ENCODE measurements at regions not wholly inside any gene's neighbourhood (a gene's known extent, or its start where the extent isn't known, plus 50 kb on each side); places are given as distances from the start of the nearest gene placed in this dataset.

DNA sequence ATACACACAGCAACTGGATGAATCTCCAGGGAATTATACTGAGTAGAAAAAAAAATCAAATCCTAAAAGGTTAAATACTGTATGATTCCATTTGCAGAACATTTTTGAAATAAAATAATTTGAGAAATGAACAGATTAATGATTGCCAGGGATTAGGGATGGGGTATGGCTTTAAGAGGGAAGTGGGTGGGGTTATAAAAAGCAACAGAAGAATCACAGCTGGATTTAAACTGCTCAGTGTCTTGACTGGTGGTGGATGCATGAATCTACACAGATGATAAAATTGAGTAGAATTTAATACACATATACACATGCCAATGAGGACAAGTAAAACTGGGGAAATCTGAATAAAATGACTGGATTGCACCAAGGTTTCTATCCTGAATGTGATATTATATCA lies 79.7 kb upstream of the GOLGA8B start (continued):
- TF ChIP-seq, protein P1, sequence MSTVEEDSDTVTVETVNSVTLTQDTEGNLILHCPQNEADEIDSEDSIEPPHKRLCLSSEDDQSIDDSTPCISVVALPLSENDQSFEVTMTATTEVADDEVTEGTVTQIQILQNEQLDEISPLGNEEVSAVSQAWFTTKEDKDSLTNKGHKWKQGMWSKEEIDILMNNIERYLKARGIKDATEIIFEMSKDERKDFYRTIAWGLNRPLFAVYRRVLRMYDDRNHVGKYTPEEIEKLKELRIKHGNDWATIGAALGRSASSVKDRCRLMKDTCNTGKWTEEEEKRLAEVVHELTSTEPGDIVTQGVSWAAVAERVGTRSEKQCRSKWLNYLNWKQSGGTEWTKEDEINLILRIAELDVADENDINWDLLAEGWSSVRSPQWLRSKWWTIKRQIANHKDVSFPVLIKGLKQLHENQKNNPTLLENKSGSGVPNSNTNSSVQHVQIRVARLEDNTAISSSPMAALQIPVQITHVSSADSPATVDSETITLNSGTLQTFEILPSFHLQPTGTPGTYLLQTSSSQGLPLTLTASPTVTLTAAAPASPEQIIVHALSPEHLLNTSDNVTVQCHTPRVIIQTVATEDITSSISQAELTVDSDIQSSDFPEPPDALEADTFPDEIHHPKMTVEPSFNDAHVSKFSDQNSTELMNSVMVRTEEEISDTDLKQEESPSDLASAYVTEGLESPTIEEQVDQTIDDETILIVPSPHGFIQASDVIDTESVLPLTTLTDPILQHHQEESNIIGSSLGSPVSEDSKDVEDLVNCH (CRISPR knock-in tag; IDR thresholded peaks at IDR 0.05): no peak
- TF ChIP-seq ZBTB3 (CRISPR knock-in tag; IDR thresholded peaks at IDR 0.05; ENCODE audit: borderline replicate concordance, low read depth) (no peak), ZNF335 (CRISPR knock-in tag; IDR thresholded peaks at IDR 0.05) (no peak), RXRB (CRISPR knock-in tag; IDR thresholded peaks at IDR 0.05; ENCODE audit: borderline replicate concordance) (no peak), ZNF484 (CRISPR knock-in tag; IDR thresholded peaks at IDR 0.05; ENCODE audit: borderline replicate concordance, low read depth) (no peak)

DNA sequence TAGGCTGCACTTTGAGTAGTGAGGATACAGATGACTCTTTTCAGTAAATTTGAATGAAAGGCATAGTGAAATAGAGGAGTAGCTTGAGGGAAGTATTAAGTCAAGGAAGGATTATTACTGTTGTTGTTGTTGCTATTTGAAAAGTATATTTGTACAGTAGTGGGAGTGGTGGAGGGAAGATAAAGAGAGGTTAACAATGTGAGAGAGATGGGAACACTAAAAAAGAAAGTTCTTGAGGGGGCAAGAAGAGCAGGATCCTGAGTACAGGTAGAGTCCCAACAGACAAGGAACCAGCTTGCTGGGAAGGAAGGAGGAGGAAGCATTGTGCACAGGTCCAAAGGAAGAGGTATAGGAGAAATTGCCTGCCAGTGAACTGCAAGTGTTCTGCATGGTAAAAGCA lies 75.6 kb upstream of the GOLGA8B start:
- DNase-seq (ENCODE audit: low spot score): no peak
- BruUV-seq (replicated peaks): no TSS peak
- ChIA-PET POLR2A (no interaction called here), CTCF (ENCODE audit: low intra/inter-chr PET ratio, low total read pairs) (no interaction called here)
- in situ Hi-C loops (cut with HindIII; ENCODE audit: extremely low pct_ligation_motif_present, low pct_unique_long_range_greater_than_20kb) (no loop called here), intact Hi-C loops (cut with micrococcal nuclease; ENCODE audit: unreplicated experiment) (no loop called here)
- Histone ChIP-seq H3K4me1 (ENCODE audit: insufficient read depth, low read length) (no peaks in the 10 kb centered on the region), H3K27ac (ENCODE audit: extremely low read length, insufficient read depth, low read length) (no peak overlapping the region), H3K9me3 (ENCODE audit: low read length) (no peaks in the 10 kb centered on the region), H3K36me3 (replicated peaks in 1 of 2; ENCODE audit: control insufficient read depth in 1 of 2, insufficient read depth in 2 of 2, low read length in 2 of 2) (no peaks in the 10 kb centered on the region), H3K79me2 (ENCODE audit: insufficient read depth, low read length) (no peaks in the 10 kb centered on the region), H3K4me3 (replicated peaks in 1 of 3; ENCODE audit: insufficient read depth in 1 of 3, low read depth in 2 of 3, low read length in 3 of 3) (no peak overlapping the region), H4K20me1 (ENCODE audit: insufficient read depth, low read length) (no peaks in the 10 kb centered on the region), H3K4me2 (ENCODE audit: low read depth, low read length) (no peak overlapping the region), H3K27me3 (ENCODE audit: control insufficient read depth in 1 of 2, insufficient read depth in 2 of 2, low read length in 2 of 2) (no peaks in the 10 kb centered on the region; a peak in 1 of 5 replicates), H2AFZ (ENCODE audit: low read length) (no peak overlapping the region), H3K9ac (ENCODE audit: insufficient read depth, low read depth, low read length) (no peak overlapping the region)
- TF ChIP-seq ZNF563 (CRISPR knock-in tag; IDR thresholded peaks at IDR 0.05) (no peak), ZNF34 (CRISPR knock-in tag; IDR thresholded peaks at IDR 0.05; ENCODE audit: borderline replicate concordance) (no peak), MXD4 (CRISPR knock-in tag; IDR thresholded peaks at IDR 0.05) (no peak), NFKB2 (CRISPR knock-in tag; IDR thresholded peaks at IDR 0.05; ENCODE audit: borderline replicate concordance) (no peak), POGZ (CRISPR knock-in tag; IDR thresholded peaks at IDR 0.05) (no peak), SUZ12 (IDR thresholded peaks at IDR 0.05; ENCODE audit: low read depth, low read length) (no peak), SETDB1 (CRISPR knock-in tag; IDR thresholded peaks at IDR 0.05; ENCODE audit: borderline replicate concordance) (no peak)
- TF ChIP-seq, protein P2, sequence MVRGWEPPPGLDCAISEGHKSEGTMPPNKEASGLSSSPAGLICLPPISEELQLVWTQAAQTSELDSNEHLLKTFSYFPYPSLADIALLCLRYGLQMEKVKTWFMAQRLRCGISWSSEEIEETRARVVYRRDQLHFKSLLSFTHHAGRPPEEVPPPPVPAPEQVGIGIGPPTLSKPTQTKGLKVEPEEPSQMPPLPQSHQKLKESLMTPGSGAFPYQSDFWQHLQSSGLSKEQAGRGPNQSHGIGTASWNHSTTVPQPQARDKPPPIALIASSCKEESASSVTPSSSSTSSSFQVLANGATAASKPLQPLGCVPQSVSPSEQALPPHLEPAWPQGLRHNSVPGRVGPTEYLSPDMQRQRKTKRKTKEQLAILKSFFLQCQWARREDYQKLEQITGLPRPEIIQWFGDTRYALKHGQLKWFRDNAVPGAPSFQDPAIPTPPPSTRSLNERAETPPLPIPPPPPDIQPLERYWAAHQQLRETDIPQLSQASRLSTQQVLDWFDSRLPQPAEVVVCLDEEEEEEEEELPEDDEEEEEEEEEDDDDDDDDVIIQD (CRISPR knock-in tag; IDR thresholded peaks at IDR 0.05; ENCODE audit: low read depth): no peak
- TF ChIP-seq, protein P3, sequence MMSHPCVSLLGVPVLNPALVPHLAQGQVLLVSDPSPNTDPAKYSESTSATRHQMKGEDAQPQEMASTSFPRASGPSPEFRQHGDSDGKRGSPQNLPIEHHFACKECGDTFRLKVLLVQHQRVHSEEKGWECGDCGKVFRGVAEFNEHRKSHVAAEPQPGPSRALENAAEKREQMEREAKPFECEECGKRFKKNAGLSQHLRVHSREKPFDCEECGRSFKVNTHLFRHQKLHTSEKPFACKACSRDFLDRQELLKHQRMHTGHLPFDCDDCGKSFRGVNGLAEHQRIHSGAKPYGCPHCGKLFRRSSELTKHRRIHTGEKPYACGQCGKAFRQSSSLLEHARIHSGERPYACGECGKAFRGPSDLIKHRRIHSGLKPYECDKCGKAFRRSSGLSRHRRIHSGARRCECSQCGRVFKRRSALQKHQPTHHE (CRISPR knock-in tag; IDR thresholded peaks at IDR 0.05; ENCODE audit: borderline replicate concordance): no peak
- TF ChIP-seq, protein P4, sequence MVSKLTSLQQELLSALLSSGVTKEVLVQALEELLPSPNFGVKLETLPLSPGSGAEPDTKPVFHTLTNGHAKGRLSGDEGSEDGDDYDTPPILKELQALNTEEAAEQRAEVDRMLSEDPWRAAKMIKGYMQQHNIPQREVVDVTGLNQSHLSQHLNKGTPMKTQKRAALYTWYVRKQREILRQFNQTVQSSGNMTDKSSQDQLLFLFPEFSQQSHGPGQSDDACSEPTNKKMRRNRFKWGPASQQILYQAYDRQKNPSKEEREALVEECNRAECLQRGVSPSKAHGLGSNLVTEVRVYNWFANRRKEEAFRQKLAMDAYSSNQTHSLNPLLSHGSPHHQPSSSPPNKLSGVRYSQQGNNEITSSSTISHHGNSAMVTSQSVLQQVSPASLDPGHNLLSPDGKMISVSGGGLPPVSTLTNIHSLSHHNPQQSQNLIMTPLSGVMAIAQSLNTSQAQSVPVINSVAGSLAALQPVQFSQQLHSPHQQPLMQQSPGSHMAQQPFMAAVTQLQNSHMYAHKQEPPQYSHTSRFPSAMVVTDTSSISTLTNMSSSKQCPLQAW (CRISPR knock-in tag; IDR thresholded peaks at IDR 0.05): no peak
- ATAC-seq: no peak
- no peak for FAIRE-seq
